ENCODE measurements at regions not wholly inside any gene's neighbourhood (a gene's known extent, or its start where the extent isn't known, plus 50 kb on each side); places are given as distances from the start of the nearest gene placed in this dataset.
A peak's percentile ranks its signal among the peaks of the same experiment; 100 is the strongest.

GRCh38 chr11:27217948-27218420 lies 145.0 kb downstream of the CCDC34 start:
- no peak overlapping the region for H3K9ac ChIP-seq (ENCODE audit: low read depth, low read length)
- ChIA-PET CTCF (interaction anchor here (1.0 to 1.5 kb wide), 2 partner anchors 78 to 268 kb away, joined by 3 to 6 read pairs; no protein-coding TSS in a partner anchor), POLR2A (ENCODE audit: unreplicated experiment) (no interaction called here)
- H2AK9ac ChIP-seq (replicated peaks; ENCODE audit: low read depth, low read length, poor library complexity): peak overlapping the region; percentile 68
- H3K27me3 ChIP-seq (ENCODE audit: control insufficient read depth, insufficient read depth, low read length): no peaks in the 10 kb centered on the region
- peak overlapping the region; percentile 83 for H2AFZ ChIP-seq (replicated peaks; ENCODE audit: low read length, poor library complexity)
- TF ChIP-seq RCOR1 (IDR thresholded peaks at IDR 0.05; ENCODE audit: insufficient replicate concordance, low read length) (peak; percentile 44), RAD21 (IDR thresholded peaks at IDR 0.05; ENCODE audit: low read length) (no peak), CEBPB (IDR thresholded peaks at IDR 0.05; ENCODE audit: low read depth, low read length) (peak; percentile 65; the same call in 1 of the 2 replicates)
- peak overlapping the region; percentile 76 for H2AK5ac ChIP-seq (ENCODE audit: low read depth, low read length)
- DNase-seq (peak; percentile 88), ATAC-seq (ENCODE audit: low read depth) (peak; percentile 33)
- intact Hi-C loops (cut with micrococcal nuclease): loop anchor here (10.0 kb wide), 1 partner anchor 67 kb away; no protein-coding TSS in a partner anchor
- peaks cover 20% of the 10 kb centered on the region for H3K9me1 ChIP-seq (ENCODE audit: insufficient read depth, low read length)
- peak overlapping the region; percentile 42; the same call in 1 of the 2 replicates for H3K18ac ChIP-seq (ENCODE audit: low read depth, low read length)
- peak overlapping the region; percentile 87 for H2BK5ac ChIP-seq (ENCODE audit: low read depth, low read length, poor library complexity, severe bottlenecking)
- H3K36me3 ChIP-seq (ENCODE audit: control insufficient read depth, insufficient read depth, low read length): no peaks in the 10 kb centered on the region
- in situ Hi-C loops (cut with MboI; ENCODE audit: low sequenced_read_pairs): no loop called here
- peak overlapping the region; percentile 78 for H2BK20ac ChIP-seq (ENCODE audit: low read depth, low read length)
- H3K14ac ChIP-seq (replicated peaks; ENCODE audit: low read depth, low read length): peak overlapping the region; percentile 60
- peak overlapping the region; percentile 27; the same call in 1 of the 3 replicates for H2BK15ac ChIP-seq (ENCODE audit: low read depth, low read length)
- BruUV-seq (replicated peaks): no TSS peak
- H2BK120ac ChIP-seq (ENCODE audit: low read depth, low read length): peak overlapping the region; percentile 80
- no peak overlapping the region for H4K5ac ChIP-seq (ENCODE audit: low read depth, low read length)
- no peak overlapping the region for H3K4me3 ChIP-seq (ENCODE audit: insufficient read depth, low read depth, low read length)
- no peaks in the 10 kb centered on the region for H4K20me1 ChIP-seq (ENCODE audit: insufficient read depth, low read length)
- H4K8ac ChIP-seq (ENCODE audit: low read depth in 2 of 2, low read length in 2 of 2): peak overlapping the region in 1 of 2 experiments; percentile 59; a peak in 1 of 4 replicates
- H3K27ac ChIP-seq (ENCODE audit: insufficient read depth, low read length): peak overlapping the region; percentile 63
- H3K4ac ChIP-seq (ENCODE audit: low read depth, low read length): peak overlapping the region; percentile 80
- H3K9me3 ChIP-seq (ENCODE audit: control insufficient read depth, insufficient read depth, low read length): no peaks in the 10 kb centered on the region
- WGBS, 2 experiments (ENCODE audit: extremely low coverage in 2 of 2, insufficient read length in 1 of 2): no CpG with 5 or more reads among the region's 1 CpG
- H3K79me1 ChIP-seq (ENCODE audit: low read depth in 1 of 2, low read length in 2 of 2): no peaks in the 10 kb centered on the region
- dilution Hi-C loops (cut with HindIII; ENCODE audit: low sequenced_read_pairs, unreplicated experiment): no loop called here
- H3K4me2 ChIP-seq (ENCODE audit: low read depth, low read length): peak overlapping the region; percentile 73; the same call in 1 of the 2 replicates
- H3K23ac ChIP-seq (ENCODE audit: low read depth, low read length): peak overlapping the region; percentile 11; the same call in 1 of the 2 replicates
- 0 out of 2 replicates have a peak overlapping the region, but pooled peaks have one; percentile 8 for H3K56ac ChIP-seq (ENCODE audit: extremely low read depth, insufficient read depth, low read length)
- H3K4me1 ChIP-seq (ENCODE audit: control insufficient read depth, insufficient read depth, low read length): peaks cover 26% of the 10 kb centered on the region
- peak overlapping the region; percentile 36; the same call in 1 of the 2 replicates for H4K91ac ChIP-seq (ENCODE audit: insufficient read depth, low read depth, low read length)
